HG03460 (cell line): ENCODE measurements at regions not wholly inside any gene's neighbourhood (a gene's known extent, or its start where the extent isn't known, plus 50 kb on each side); places are given as distances from the start of the nearest gene placed in this dataset.
"Not testable (repeated sequence)": the region's sequence is repeated elsewhere in the genome, so short reads cannot be mapped to it uniquely, and the experiment has no call there.

ENCODE experiments used
- ATAC-seq: cut with Tn5 transposase; IDR thresholded peaks from one replicate; pipeline ENCODE4 v1.9.1; 2021; ENCODE audit not compliant: unreplicated experiment

- ATAC-seq, result no peak
Observed at GRCh38 chr4:11821772-11822430, 393.2 kb upstream of the HS3ST1 start.

GRCh38 chr4:11817088-11817487 is 388.4 kb upstream of the HS3ST1 start:
- no peak for ATAC-seq

GRCh38 chr4:11814758-11815157 is 386.1 kb upstream of the HS3ST1 start:
- ATAC-seq, result no peak

- ATAC-seq, result no peak
Observed at GRCh38 chr4:11813951-11814446, 385.3 kb upstream of the HS3ST1 start.

GRCh38 chr4:11811521-11811920 is 382.8 kb upstream of the HS3ST1 start:
- ATAC-seq, result not testable (repeated sequence)

GRCh38 chr4:11805842-11806241 is 377.1 kb upstream of the HS3ST1 start:
- ATAC-seq, result no peak

- no peak for ATAC-seq
Observed at GRCh38 chr4:11801466-11802446, 373.1 kb upstream of the HS3ST1 start.

- no peak for ATAC-seq
Observed at GRCh38 chr4:11799196-11799595, 370.5 kb upstream of the HS3ST1 start.

GRCh38 chr4:11791797-11792196 is 363.1 kb upstream of the HS3ST1 start:
- no peak for ATAC-seq

GRCh38 chr4:11790230-11790629 is 361.5 kb upstream of the HS3ST1 start:
- no peak for ATAC-seq

GRCh38 chr4:11783588-11783987 is 354.9 kb upstream of the HS3ST1 start:
- ATAC-seq, result no peak

GRCh38 chr4:11782859-11783258 is 354.2 kb upstream of the HS3ST1 start:
- no peak for ATAC-seq

GRCh38 chr4:11777447-11777846 is 348.8 kb upstream of the HS3ST1 start:
- ATAC-seq, result no peak

GRCh38 chr4:11774346-11774745 is 345.7 kb upstream of the HS3ST1 start:
- ATAC-seq, result no peak

GRCh38 chr4:11773798-11774197 is 345.1 kb upstream of the HS3ST1 start:
- no peak for ATAC-seq

- ATAC-seq, result no peak
Observed at GRCh38 chr4:11769434-11769833, 340.7 kb upstream of the HS3ST1 start.

GRCh38 chr4:11768251-11768972 is 339.7 kb upstream of the HS3ST1 start:
- ATAC-seq, result no peak

GRCh38 chr4:11765849-11766453 is 337.3 kb upstream of the HS3ST1 start:
- ATAC-seq, result no peak

- no peak for ATAC-seq
Observed at GRCh38 chr4:11748164-11748872, 319.6 kb upstream of the HS3ST1 start.

- no peak for ATAC-seq
Observed at GRCh38 chr4:11746734-11747133, 318.0 kb upstream of the HS3ST1 start.
